ENCODE measurements at regions not wholly inside any gene's neighbourhood (a gene's known extent, or its start where the extent isn't known, plus 50 kb on each side); places are given as distances from the start of the nearest gene placed in this dataset.
A peak's percentile ranks its signal among the peaks of the same experiment; 100 is the strongest.

- FAIRE-seq: no peak
- Histone ChIP-seq H3K9me3 (ENCODE audit: control insufficient read depth, low read depth, low read length) (no peaks in the 10 kb centered on the region), H4K20me1 (ENCODE audit: control insufficient read depth, extremely low read depth, insufficient read depth, low read length) (no peaks in the 10 kb centered on the region), H3K4me3 (ENCODE audit: control insufficient read depth in 2 of 3, extremely low read depth in 1 of 3, insufficient read depth in 2 of 3, low read depth in 1 of 3, low read length in 3 of 3) (no peak overlapping the region), H3K79me2 (ENCODE audit: control insufficient read depth, insufficient read depth, low read length) (no peaks in the 10 kb centered on the region), H2AFZ (ENCODE audit: control insufficient read depth, low read length) (no peak overlapping the region), H3K27me3 (ENCODE audit: control insufficient read depth, extremely low read depth, insufficient read depth, low read length) (no peaks in the 10 kb centered on the region), H3K9ac (ENCODE audit: control insufficient read depth, extremely low read depth, insufficient read depth, low read length) (no peak overlapping the region), H3K36me3 (ENCODE audit: control insufficient read depth in 2 of 2, extremely low read depth in 1 of 2, insufficient read depth in 2 of 2, low read length in 2 of 2) (no peaks in the 10 kb centered on the region), H3K9me1 (ENCODE audit: control insufficient read depth, extremely low read depth, insufficient read depth, low read length) (no peaks in the 10 kb centered on the region), H3K27ac (ENCODE audit: control insufficient read depth, insufficient read depth, low read length) (no peak overlapping the region), H3K4me2 (ENCODE audit: control insufficient read depth, extremely low read depth, insufficient read depth, low read depth, low read length) (no peak overlapping the region), H3K4me1 (ENCODE audit: control insufficient read depth, extremely low read depth, insufficient read depth, low read length) (no peaks in the 10 kb centered on the region)
- TF ChIP-seq CTCF (optimal IDR thresholded peaks at IDR 0.05 in 1 of 3, IDR thresholded peaks at IDR 0.05 in 1 of 3, conservative IDR thresholded peaks at IDR 0.05 in 1 of 3; ENCODE audit: extremely low read depth in 1 of 3, insufficient read depth in 2 of 3, low read length in 3 of 3): peak in 2 of 3 experiments; percentile 34 to 57
- TF ChIP-seq EZH2 (IDR thresholded peaks at IDR 0.05; ENCODE audit: low read length): no peak
- no peak for DNase-seq (ENCODE audit: low read depth, low spot score)
- dilution Hi-C loops (cut with MboI; ENCODE audit: extremely low pct_ligation_motif_present, low sequenced_read_pairs): no loop called here
These were observed 99.1 kb upstream of the FAM47C start for GRCh38 chrX:36908801-36909675.

- DNase-seq (ENCODE audit: low read depth, low spot score): no peak
- H3K36me3 ChIP-seq (ENCODE audit: control insufficient read depth in 2 of 2, extremely low read depth in 1 of 2, insufficient read depth in 2 of 2, low read length in 2 of 2): no peaks in the 10 kb centered on the region
- no peaks in the 10 kb centered on the region for H4K20me1 ChIP-seq (ENCODE audit: control insufficient read depth, extremely low read depth, insufficient read depth, low read length)
- no peak overlapping the region for H3K4me3 ChIP-seq (ENCODE audit: control insufficient read depth in 2 of 3, extremely low read depth in 1 of 3, insufficient read depth in 2 of 3, low read depth in 1 of 3, low read length in 3 of 3)
- H3K4me2 ChIP-seq (ENCODE audit: control insufficient read depth, extremely low read depth, insufficient read depth, low read depth, low read length): no peak overlapping the region
- no peak overlapping the region for H3K27ac ChIP-seq (ENCODE audit: control insufficient read depth, insufficient read depth, low read length)
- dilution Hi-C loops (cut with MboI; ENCODE audit: extremely low pct_ligation_motif_present, low sequenced_read_pairs): no loop called here
- no peak overlapping the region for H2AFZ ChIP-seq (ENCODE audit: control insufficient read depth, low read length)
- no peaks in the 10 kb centered on the region for H3K4me1 ChIP-seq (ENCODE audit: control insufficient read depth, extremely low read depth, insufficient read depth, low read length)
- FAIRE-seq: no peak
- TF ChIP-seq CTCF (optimal IDR thresholded peaks at IDR 0.05 in 1 of 3, IDR thresholded peaks at IDR 0.05 in 1 of 3, conservative IDR thresholded peaks at IDR 0.05 in 1 of 3; ENCODE audit: extremely low read depth in 1 of 3, insufficient read depth in 2 of 3, low read length in 3 of 3): no peak
- no peak for TF ChIP-seq EZH2 (IDR thresholded peaks at IDR 0.05; ENCODE audit: low read length)
- H3K9me1 ChIP-seq (ENCODE audit: control insufficient read depth, extremely low read depth, insufficient read depth, low read length): no peaks in the 10 kb centered on the region
- H3K9ac ChIP-seq (ENCODE audit: control insufficient read depth, extremely low read depth, insufficient read depth, low read length): no peak overlapping the region
- H3K79me2 ChIP-seq (ENCODE audit: control insufficient read depth, insufficient read depth, low read length): no peaks in the 10 kb centered on the region
- H3K27me3 ChIP-seq (ENCODE audit: control insufficient read depth, extremely low read depth, insufficient read depth, low read length): no peaks in the 10 kb centered on the region
- H3K9me3 ChIP-seq (ENCODE audit: control insufficient read depth, low read depth, low read length): no peaks in the 10 kb centered on the region
These were observed 98.5 kb upstream of the FAM47C start for GRCh38 chrX:36909676-36910030.
